NCI-H1105 (cell line): ENCODE measurements at regions not wholly inside any gene's neighbourhood (a gene's known extent, or its start where the extent isn't known, plus 50 kb on each side); places are given as distances from the start of the nearest gene placed in this dataset.
"Not testable (repeated sequence)": the region's sequence is repeated elsewhere in the genome, so short reads cannot be mapped to it uniquely, and the experiment has no call there.

Experiments
- DNase-seq: peaks from one replicate; lab custom pipeline; 2025; lab: John Stamatoyannopoulos, UW

DNA sequence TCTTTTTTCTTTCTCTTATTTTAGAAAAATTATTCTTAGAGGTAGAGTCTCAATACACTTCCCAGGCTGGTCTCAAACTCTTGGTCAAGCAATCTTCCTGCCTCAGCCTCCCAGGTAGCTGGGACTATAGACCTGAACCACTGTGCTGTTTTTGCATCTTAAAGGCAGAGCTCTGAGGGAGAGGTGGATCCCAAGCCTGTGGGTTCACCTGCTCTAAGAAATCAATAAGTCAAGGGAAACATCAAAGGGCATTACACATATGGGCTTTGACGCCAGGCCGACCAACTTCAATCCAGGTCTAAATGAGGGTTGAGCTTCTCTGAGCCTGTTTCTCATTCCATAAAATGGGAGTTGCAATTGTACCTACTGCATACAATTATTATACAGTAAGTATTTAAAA lies 223.9 kb downstream of the LY86 start:
- no peak for DNase-seq

DNA sequence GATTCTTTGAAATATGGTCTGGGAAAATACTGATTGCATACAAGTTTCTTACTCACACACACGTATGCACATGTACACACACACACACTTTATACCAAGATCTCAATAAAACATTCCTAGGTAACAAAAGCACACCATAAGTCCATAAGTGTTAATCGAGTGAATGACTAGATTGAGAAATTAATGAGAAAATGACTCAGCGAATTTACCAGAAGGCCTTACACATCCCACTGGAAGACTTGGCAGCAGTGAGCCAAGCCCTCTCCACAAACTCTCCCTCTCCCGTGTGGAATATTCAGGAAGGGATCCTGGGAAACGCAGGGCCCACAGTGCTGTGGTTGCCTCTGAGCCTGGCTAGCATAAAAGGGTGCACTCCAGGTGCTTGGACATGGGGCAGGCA lies 227.2 kb downstream of the LY86 start:
- no peak for DNase-seq

DNA sequence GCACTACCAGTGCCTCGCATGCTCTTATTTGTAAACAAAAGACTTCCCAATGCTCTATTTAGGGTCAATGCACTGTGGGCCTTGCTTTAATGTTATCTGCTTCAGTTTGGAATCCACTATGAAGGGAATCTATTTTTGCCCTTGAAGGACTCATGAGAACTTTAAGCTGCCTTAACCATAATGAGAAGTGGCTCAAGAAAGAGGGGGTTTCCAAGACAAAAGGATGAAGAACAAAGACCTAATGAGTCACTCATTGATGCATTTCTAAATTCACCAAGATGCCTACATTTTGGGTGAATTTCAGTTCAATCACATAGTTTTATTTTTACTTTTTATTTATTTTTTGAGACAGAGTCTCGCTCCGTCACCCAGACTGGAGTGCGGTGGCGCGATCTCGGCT lies 228.2 kb downstream of the LY86 start:
- DNase-seq, result no peak

DNA sequence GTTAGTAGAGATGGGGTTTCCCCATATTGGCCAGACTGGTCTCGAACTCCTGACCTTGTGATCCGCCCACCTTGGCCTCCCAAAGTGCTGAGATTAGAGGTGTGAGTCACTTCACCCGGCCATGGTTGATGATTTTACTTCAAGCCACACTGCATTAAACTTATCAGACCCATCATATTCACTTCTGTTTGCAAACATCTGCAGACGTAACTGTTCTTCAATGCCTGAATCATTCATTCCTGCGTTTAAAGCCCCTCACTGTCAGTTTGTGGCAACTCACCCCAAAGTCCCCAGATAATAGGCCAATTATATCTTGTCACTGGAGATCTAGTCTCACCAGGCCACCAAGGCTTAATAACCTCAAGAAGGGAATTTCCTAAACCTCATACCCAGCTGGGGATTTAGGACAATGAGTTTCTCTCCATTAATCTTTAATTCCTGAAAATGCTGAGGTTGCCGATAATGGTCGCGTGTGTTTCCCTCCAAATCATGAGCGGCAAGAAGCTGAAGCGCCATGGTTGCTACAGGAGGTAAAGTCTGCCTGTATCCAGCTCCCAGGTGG lies 229.6 kb downstream of the LY86 start:
- DNase-seq, result no peak

DNA sequence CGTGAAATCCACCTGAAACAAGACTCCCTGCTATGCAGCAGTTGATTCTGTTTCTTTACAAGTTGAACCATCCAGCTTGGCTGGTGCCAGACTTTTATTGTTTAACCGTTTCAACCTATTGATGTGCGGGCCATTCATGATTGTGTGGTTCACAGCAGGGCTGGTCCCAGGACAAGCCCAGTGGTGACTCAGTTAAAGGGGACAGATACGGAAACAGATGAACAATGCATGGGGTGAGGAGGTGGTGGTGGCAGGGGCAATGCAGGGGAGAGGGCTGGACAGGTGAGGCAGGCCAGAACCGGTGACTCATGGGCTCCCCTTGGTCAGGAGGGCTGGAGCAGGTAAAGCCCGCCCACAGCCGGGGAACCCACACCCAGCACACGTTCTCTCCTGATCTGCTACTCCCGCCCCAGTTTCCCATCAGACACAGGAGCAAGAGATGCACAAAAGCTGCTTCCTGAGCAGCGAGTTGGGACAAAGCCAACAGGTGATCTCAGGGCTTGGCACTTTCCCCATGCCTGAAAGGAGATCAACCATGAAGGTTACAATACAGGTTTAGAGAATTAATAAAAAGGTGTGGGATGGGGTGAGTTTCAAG lies 232.2 kb downstream of the LY86 start:
- peak; percentile 83 for DNase-seq

DNA sequence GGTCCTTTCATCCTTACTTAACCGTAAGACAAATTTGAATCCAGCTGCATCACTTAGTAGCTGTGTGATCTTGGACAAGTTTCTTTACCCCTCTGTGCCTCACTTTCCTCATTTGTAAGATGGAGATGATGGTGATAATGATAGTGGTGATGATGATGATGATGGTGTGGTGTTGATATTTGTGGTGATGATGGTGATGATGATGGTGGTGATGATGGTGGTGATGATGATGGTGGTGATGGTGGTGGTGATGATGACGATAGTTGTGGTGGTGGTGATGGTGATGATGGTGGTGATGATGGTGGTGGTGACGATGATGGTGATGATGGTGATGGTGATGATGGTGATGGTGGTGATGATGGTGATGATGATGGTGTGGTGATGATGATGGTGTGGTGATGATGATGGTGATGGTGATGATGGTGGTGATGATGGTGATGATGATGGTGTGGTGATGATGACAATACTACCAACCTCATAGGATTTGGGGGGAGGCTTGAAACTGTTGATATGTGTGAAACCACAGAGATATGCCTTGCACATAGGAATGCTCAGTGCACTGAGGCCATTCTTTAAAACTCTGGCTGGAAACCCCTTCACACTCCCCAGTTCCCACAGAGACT lies 233.2 kb downstream of the LY86 start:
- DNase-seq, result no peak

DNA sequence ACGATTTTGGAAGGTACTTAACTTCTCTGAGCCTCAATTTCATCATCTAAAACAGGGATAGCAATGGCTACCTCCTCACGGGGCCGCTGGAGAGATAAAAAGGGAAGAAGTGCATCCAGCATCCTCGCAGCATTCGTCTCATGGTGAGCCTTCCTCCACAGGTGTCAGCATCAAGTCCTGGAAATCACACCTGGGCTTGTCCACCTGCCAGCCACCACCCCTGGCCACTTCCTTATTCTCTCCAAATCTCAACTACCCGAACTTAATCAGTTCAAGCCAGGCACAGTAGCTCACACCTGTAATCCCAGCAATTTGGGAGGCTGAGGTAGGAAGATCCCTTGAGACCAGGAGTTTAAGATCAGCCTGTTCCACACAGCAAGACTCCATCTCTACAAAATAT lies 234.5 kb downstream of the LY86 start:
- no peak for DNase-seq

DNA sequence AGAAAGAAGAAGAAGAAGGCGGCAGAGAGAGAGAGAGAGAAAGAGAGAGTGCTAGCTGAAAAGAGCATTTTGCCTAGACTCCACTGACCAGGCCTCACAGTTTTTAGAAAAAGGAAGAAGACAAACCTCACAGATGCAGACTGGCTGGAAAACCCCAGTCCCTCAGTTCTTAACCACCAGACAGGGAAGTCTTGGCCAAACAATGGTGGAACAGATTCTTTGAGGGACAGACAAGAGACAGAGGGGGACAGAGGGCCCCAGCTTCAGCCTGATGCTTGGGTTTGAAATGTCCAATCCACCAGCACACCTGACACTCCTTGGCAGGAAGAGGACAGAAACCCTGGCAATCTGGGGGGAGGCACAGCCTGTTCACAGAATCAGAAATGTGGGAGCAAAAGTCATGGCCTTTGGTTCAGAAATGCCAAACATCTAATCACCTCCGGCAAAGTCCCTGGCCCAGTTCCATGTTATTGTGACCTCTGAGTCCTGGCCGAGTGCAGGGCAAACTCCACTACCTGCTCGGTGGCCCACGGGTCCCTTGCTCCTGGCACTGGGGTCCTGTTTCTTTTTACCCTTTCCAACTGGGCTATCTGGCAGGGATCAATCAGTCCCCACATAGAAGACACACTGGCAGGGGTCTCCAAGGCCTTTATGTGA lies 235.2 kb downstream of the LY86 start:
- DNase-seq, result no peak

DNA sequence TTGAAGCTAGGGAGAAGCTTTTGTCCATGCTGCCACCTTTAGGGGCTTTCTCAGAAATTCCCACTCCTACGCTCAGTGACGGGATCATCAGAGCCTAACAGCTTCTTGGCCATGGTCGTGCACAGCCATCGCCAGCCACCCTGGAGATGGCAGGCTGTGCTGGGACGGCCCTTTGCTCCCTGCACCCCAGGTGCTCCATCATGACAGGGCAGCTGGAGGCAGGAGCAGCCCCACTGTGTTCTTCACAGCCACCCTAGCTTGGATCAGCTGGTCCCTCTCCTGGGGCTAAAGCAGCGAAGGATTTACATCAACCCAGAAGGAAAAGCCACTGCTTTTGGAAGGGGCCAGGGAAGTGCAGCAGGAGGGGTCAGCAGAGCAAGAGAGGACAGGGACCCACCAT lies 235.9 kb downstream of the LY86 start:
- DNase-seq, result no peak

DNA sequence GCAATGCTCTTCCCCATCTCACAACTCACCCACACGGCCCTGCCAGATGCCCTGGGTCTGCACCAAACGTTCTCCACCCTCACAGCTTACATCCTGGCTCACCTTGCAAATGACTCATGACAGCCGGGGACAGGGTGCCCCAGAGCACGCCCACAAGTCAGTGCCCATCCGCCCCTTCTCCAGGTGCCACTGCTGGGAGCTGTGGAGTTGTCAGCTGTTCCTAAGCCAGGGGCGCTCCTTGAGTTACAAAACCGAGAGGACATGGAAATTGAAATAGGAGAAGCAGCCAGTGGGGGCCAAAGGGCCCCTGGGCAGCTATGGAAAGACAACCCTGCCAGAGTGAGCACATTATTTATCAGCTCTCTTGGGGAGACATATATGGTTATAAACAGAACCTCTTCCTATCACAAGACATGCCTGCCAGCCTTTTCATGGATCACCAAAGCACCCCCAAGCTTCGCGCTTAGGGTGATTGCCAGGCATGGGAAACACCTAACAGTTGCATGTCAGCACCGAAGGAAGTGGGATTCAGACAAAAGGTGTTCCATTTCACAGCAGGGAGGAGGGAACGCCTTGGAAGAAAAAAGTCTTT lies 236.8 kb downstream of the LY86 start:
- no peak for DNase-seq

DNA sequence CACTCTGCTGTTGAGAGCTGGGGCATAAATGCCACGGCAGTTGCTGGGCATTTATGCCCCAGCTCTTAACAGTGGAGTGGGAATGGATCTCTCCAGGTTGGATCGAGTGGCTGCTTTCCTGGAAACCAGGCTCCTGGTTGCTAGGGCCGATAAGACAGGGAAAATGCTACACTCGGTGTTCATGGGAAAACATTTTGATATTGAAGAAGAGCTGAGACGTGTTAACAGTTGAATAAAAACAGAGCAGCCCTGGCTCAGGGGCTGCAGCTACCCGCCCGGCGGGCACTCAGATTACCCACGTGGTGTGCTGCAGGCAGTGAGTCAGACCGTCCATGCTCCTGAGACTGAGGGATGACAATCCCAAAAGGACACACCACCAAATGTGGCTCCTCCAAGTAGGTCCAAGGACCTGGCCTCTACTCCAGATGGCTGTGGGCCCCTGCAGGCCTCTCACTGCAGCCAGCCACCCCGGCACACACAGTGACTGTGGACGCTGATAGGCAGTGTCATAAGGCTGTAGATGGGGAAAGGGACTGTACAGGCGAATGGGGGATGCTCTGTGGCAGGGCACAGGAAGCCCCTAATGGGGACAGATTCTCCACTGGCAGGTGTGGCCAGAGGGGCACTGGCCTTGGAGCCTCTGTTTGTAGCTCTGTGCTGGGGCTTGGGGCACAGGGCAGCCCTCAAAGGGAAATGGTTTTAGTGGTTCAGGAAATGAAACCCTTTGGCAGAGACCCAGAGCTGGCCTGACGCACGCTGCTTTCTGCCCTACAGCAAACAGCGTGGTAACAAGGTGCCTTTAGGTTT lies 237.8 kb downstream of the LY86 start:
- DNase-seq, result peak; percentile 51

DNA sequence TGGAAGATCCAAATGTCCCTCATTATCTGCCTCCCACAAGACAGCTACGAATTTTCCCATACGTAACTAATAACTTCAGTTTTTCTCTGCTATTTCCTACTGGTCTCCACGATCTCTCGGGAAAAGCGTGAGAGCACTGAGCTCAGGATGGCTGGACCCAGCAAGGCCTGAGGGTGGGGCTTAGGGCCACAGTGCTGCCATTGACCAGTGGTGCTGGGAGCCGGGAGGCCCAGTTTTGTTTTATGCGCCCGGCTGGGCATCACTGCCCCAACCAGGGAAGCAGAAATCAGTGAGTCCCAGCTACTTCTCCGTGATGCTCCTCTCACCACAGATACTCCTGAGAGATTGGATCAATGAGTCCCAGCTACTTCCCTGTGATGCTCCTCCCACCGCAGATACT lies 238.4 kb downstream of the LY86 start:
- no peak for DNase-seq

DNA sequence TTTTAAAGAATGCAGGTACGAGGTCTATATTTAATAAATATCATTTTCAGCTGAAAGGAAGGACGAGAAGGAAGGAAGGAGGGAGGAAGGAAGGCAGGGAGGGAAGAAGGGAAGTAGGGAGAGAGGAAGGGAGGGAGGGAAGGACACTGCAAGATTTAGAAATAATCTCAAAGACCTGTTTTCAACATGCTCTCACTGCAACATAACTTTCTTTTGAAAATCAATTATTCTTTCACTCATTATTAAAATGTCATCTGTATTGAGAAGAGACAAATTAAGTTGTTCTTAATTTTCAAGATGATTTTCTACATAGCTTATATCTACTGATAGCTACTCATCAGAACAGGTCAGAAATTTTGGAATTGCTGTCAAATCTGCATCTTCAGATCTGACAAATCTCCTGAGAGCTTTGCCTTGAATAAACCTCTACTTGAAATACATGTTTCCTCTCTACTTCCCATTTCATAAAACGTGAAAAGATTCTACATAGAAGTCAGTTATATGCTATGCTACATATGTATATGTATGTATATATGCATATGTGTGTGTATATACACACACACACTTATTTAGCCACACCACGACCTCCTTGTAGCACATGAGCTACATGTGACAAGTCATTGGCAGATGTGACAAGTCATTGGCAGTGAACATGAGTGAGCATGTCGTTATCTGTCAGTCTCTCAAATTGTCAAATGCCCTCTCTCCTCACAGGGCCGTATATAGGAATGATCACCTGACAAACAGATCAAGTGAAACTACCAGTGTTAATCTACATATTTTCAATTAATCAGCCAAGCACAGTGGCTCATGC lies 241.6 kb downstream of the LY86 start:
- no peak for DNase-seq

DNA sequence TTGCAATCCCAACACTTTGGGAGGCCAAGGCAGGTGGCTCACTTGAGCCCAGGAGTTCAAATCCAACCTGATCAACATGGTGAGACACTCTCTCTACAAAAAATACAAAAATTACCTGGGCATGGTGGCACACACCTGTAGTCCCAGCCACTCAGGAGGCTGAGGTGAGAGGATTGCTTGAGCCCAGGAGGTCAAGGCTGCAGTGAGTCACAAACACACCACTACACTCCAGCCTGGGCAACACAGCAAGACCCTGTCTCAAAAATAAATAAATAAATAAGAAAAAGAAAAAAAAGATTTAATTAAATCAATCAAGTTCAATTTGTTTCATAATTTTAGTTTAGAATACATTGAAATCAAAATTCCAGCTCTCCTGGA lies 242.2 kb downstream of the LY86 start:
- DNase-seq, result not testable (repeated sequence)

DNA sequence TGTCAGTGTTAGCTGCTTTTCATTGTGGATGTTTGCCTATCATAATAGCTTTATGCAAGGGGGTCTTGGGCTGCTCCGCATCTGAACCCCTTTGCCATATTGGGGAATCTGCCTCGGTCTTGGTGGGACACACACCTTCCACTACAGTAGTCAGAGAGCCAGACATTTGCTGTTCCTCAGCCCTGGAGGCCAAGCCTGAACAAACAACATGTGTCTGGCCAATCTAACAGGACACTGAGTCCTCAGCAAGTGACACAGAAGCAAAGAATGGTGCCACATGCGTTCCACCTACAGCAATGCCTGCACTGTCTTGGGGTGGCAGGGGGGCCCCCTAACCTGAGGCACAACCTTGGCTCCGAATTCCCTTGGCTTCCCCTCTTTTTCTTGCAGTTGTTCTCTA lies 243.9 kb downstream of the LY86 start:
- no peak for DNase-seq

DNA sequence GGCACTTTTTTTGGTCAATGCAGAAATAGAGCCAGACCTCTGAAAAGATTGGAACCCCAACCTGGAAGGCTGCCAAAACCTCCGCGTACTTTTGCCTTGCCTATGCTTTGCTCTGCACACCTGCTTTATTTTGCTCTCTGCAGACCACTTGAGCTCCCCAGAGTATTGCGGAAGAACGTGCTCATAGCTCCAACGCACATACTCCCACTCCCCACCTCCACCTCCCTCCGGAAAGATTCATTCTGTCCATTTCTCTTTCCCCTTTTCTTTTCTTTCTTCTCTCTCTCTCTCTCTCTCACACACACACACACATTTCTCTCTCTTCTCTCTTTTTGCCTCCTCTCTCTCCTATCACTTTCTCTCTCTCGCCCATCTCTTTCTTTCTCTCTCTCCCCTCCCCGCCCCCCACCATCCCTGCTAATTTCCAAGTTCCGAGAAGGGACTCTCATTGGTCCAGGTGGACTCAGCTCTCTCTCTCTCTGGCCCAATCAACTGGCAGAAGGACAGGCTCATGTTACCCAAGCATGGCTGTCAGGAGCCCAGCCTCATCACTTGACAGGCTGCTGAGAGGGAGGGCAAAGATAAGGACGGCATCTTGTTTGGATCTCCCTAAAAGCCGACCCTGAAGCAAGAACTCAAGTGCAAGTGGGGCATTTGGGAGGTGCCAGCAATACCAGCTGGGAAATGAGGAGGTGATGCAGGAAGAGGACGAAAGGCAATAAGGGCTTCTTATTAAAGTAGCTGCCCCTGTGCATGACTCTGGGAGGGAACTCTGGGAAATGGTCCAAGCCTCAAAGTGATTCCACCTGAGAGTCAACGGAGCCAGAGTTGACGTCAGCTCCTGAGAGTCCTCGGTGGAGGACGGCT lies 246.1 kb downstream of the LY86 start:
- peak; percentile 92 for DNase-seq

DNA sequence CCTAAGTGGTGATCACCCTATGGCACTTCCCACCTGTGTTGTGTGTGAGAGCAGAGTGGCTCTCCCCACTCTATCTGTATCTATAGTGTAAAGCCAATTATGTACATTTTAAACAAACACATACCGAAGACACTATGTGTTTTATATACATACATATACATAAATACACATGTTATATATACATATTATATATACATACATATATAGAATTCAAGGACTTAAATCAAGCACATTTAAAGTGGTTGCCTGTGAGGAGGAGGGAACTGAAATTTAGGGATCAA lies 246.6 kb downstream of the LY86 start:
- no peak for DNase-seq

DNA sequence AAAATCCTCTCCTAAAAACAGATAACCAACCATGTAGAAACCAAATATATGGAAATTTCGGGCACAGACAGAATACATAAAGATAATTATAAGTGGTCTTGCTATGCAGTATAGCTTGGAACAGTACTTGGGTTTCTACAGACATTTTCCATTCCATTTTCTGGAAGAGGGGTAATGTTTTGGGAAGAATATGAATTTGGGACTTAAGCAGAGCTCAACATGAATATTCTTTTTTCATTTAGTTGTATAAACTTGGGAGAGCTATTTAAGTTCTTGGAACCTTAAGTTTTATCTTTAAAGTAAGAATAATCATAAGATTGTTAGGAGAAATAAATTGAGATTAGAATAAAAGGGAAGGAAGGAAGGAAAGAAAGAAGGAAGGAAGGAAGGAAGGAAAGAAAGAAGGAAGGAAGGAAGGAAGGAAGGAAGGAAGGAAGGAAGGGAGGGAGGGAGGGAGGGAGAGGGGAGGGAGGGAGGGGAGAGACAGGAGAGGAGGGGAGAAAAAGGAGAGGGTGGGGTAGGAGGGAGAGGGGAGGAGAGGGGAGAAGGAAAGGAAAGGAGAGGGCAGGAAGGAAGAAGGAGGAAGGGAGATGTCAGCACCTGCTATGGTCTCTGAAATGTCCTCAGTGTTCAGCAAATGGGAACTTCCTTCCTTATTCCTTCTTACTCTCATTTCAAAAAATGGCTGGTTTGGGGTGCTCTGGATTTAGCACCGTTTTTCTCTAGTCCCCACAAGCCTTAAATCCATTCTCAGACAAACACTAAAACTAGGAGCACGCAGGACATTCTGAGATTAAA lies 248.3 kb downstream of the LY86 start:
- no peak for DNase-seq

DNA sequence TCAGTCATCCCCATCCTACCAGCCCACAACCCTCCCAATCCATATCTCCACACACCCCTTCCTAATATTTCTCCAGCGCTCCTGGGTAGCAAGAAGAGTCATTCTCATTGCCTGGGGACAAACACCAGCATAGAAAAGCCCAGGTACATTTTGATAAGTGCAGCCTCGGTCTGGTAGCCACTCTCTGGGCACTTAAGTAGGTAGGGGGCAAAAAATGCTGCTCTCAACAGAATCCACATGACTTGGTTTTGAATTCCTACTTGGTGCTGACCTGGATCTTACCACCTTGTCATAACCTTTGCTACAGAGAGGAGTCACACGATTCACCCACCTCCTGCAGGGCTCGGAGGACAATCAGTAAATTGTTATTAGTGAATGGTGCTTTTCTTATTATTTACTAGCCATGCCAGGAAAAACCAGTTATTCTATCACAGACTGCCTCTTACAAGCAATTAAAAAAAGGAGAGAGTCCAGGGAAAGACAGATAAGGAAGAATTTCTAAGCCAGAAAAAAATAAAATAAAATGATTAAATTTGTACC lies 249.1 kb downstream of the LY86 start:
- no peak for DNase-seq
